Cardiac fibroblast (primary cell): ENCODE measurements at regions not wholly inside any gene's neighbourhood (a gene's known extent, or its start where the extent isn't known, plus 50 kb on each side); places are given as distances from the start of the nearest gene placed in this dataset.
"Not testable (repeated sequence)": the region's sequence is repeated elsewhere in the genome, so short reads cannot be mapped to it uniquely, and the experiment has no call there.

Experiments
- DNase-seq, 2 donors: peaks; one replicate each; pipeline versions ENCODE4 v3.0.0 to v3.0.0-alpha.2; 2010; ENCODE audit warnings: low read depth in 2 of 2
- H3K4me3 ChIP-seq, 2 donors: replicated peaks in 1 of 2; 1 replicate in 1 of 2; 2 replicates in 1 of 2; pipeline ENCODE4 v1.5.1; 2011; ENCODE audit warnings: low read depth in 2 of 2, low read length in 2 of 2, mild to moderate bottlenecking in 2 of 2, moderate library complexity in 1 of 2
- TF ChIP-seq, protein P1 (sequence below): IDR thresholded peaks from one replicate; pipeline ENCODE4 v1.5.1; 2011; ENCODE audit warnings: low read depth, mild to moderate bottlenecking, low read length, inconsistent platforms

DNA sequence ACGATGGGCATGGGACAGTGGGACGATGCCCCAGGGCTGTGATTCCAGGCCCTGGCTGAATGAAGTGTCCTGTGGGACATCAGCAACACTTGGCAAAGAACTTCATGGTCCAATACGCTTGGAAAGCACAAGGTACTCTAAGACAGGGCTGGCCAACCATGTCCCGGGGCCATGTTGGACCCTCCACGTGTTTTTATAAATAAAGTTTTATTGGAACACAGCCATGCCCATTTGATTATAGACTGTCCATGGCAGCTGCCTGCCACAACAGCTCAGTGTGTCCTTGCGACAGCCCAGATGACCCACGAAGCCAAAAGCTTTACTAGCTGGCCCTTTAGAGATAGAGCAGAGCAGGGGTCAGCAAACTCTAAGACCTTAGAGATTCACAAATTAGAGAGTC lies 282.1 kb downstream of the C16orf95 start:
- DNase-seq = no peak
- TF ChIP-seq, protein P1, sequence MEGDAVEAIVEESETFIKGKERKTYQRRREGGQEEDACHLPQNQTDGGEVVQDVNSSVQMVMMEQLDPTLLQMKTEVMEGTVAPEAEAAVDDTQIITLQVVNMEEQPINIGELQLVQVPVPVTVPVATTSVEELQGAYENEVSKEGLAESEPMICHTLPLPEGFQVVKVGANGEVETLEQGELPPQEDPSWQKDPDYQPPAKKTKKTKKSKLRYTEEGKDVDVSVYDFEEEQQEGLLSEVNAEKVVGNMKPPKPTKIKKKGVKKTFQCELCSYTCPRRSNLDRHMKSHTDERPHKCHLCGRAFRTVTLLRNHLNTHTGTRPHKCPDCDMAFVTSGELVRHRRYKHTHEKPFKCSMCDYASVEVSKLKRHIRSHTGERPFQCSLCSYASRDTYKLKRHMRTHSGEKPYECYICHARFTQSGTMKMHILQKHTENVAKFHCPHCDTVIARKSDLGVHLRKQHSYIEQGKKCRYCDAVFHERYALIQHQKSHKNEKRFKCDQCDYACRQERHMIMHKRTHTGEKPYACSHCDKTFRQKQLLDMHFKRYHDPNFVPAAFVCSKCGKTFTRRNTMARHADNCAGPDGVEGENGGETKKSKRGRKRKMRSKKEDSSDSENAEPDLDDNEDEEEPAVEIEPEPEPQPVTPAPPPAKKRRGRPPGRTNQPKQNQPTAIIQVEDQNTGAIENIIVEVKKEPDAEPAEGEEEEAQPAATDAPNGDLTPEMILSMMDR = no peak
- H3K4me3 ChIP-seq = no peak overlapping the region

DNA sequence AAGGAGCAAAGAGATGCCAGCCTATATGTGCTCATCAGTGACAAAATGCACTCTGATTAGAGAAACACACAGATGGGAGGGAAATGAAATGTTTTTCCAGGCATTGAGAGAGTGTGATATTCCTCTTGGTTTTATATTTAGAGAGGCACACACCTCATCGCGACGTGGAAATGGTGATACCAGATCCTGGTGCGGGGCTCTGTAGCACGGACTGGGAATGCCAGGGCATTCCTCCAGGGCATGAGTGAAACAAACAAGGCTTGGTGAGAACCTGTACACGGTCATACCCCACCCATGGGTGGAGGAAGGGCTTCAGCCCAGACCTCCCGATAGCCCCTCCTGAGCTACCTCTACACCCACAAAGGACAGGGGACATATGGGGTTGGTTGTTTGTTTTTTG lies 280.2 kb downstream of the C16orf95 start:
- H3K4me3 ChIP-seq = no peak overlapping the region
- no peak for DNase-seq
- TF ChIP-seq, protein P1 = no peak

DNA sequence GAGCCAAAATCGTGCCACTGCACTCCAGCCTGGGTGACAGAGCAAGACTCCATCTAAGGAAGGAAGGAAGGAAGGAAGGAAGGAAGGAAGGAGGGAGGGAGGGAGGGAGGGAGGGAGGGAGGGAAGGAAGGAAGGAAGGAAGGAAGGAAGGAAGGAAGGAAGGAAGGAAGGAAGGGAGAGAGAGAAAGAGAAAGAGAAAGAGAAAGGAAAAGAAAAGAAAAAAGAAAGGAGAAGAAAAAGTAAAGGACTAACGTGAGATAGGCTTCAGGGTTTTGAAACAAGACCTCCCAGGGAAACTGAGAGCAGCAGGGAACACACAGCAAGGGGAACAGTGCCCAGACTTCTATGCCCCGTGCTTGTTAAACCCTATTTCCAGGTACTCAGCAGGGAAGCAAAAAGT lies 278.7 kb downstream of the C16orf95 start:
- not testable (repeated sequence) for H3K4me3 ChIP-seq, DNase-seq

DNA sequence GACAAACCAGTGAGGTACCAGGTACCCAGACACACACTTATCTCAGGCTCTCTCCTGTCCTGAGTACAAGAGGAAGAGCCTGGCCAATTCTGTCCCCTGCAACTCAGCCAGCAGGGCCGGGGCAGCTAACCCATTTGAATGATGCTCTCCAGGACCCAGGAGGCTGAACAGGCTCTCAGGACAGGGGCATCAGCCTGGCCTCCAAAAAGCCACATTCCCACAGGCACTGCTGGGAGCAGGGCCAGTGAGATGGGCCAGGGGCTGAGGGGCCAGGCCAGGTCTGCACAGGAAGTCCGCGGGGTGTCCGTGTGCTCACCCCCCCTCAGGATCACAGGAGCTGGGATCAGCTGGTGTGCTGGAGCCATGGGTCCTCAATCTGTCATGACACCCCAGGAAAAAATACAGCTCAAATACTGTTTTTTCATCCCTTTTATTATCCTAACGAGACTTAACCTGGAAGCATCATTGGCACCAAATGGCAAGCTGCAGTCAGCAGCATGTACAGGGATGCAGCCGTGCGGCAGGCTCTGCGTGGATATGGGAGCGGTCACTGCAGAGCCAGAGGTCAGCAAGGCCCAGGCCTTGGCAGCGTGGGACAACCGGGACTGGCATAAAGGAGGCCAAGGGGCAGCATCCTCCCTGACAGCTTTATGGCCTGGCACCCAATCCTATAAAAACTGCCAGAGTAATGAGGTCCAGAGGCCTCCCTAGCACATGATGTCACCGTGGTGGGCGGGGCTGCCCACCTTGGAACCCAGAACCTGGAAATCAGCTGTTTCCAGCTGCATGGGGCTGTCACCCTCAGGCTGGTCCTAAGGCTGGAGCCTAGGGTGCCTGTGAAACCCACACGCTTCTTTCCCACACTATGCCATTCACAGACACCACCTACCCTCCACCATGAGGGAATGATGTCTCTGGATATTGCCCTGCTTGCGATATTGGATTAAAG lies 276.7 kb downstream of the C16orf95 start:
- no peak for DNase-seq
- no peak overlapping the region for H3K4me3 ChIP-seq
- TF ChIP-seq, protein P1 = no peak

DNA sequence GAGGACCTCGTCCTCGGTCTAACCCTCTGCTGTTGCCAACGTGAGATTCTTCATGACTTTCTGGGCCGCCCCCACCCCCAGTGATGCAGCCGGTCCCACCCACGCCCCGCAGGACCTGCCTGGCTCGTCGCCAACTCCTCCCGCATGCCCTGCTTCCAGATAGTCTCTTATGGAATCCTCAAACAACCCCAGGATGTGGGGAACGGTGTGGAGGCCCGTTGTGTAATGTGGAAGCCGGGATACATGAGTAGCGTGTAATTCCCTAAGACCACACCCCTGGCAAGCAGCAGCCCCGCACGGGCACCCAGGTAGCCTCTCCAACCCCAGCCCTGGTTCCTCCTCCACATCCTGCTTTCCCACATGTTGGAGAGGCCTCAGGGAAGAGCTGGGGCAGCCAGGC lies 275.9 kb downstream of the C16orf95 start:
- TF ChIP-seq, protein P1 = no peak
- H3K4me3 ChIP-seq = no peak overlapping the region

DNA sequence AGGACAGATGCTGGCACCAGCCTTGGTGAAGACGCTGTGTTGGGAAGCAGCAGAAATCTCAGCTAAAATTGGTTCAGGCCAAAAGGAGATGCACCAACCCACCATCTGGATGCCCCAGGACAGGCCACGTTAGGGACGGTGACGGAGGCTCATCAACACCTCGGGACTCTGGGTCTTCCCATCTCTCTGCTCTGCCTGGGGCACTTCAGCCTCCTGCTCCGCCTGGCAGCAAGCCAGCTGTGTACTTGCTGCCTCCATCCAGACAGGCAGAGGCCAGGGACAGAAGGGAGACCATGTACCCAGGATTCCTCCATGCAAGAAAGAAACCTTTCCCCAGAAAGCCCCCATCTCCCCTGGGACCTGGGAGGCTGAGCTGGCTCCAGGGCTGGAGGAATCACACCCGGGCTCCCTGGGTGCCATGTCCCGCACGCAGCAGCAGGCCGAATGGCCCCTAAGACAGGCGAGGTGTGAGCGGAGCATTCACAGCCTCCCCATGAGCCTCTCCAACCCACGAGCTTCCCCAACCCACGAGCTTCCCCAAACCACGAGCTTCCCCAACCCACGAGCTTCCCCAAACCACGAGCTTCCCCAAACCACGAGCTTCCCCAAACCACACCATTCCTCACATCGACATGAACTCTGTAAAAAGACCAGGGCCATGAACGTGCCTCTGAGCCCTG lies 274.5 kb downstream of the C16orf95 start:
- TF ChIP-seq, protein P1 = no peak
- H3K4me3 ChIP-seq = no peak overlapping the region
- DNase-seq = no peak

More for the DNA sequence above, 275.9 kb downstream of the C16orf95 start:
- no peak for DNase-seq
